ENCODE measurements at regions not wholly inside any gene's neighbourhood (a gene's known extent, or its start where the extent isn't known, plus 50 kb on each side); places are given as distances from the start of the nearest gene placed in this dataset.
"Not testable (repeated sequence)": the region's sequence is repeated elsewhere in the genome, so short reads cannot be mapped to it uniquely, and the experiment has no call there.

- DNase-seq = no peak
Observed at GRCh38 chr2:60230596-60230995, 322.9 kb downstream of the BCL11A start.

DNA sequence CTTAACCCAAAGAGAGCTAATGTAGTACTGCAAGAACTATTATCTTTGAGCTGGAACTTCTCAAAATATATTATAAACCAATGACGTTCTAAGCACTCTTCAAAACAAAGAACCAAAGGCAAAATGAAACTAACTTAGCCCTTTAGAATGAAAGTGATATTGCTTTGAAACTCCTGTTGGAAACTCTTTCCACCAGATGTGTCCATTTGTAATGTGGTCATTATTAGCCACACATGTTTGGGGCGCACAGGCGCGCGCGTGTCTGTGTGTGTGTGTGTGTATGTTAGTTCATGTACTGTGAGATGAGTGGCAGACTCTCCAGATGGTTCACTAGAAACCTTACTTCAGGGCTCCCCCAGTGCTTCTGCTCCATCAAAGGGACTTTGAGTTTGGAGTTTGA, 323.4 kb downstream of the BCL11A start:
- no peak for DNase-seq

- DNase-seq = no peak
Observed at GRCh38 chr2:60226943-60227342, 326.5 kb downstream of the BCL11A start.

- peak; percentile 19 for DNase-seq
Observed at GRCh38 chr2:60226191-60226590, 327.3 kb downstream of the BCL11A start.

DNA sequence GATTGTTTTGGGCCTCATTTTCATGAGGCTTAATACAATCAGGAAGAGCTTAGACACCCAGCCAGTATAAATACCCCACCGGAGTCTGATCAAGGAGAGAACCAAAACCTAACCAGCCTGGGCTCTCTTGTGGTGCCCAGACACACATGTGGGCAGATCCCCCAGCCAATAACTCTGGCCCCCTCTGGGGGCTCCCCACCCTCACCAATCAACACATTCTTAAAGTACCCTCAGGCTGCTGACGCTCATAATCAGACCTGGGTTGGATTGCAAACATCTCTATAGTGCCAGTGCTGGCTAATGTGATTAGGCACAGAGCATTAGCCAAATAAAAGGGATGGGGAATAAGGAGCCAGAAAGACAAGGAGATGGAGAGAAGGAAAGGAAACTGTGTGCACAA, 329.6 kb downstream of the BCL11A start:
- DNase-seq = no peak

GRCh38 chr2:60221098-60221497, 332.4 kb downstream of the BCL11A start:
- DNase-seq = no peak

DNA sequence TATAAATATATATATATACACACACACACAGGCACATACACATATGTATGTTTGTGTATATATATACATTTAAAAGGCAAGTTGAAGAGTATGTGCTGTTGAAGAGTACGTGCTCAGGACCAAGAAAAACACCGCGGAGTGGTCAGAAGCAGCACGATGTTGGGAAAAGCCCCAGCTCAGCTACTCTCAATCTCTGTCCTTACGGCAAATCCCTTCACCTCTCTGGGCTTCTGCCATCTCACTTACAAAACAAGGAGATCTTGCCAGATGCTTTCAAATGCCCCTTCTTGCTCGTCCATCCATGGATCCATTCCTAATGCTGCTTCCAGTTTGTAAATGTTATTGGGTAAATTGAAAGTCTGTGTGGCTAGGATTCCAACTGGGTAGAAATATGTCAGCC, 333.9 kb downstream of the BCL11A start:
- no peak for DNase-seq

- peak; percentile 9 for DNase-seq
Observed at GRCh38 chr2:60216452-60216995, 336.9 kb downstream of the BCL11A start.

GRCh38 chr2:60215386-60215901, 338.0 kb downstream of the BCL11A start:
- no peak for DNase-seq

DNA sequence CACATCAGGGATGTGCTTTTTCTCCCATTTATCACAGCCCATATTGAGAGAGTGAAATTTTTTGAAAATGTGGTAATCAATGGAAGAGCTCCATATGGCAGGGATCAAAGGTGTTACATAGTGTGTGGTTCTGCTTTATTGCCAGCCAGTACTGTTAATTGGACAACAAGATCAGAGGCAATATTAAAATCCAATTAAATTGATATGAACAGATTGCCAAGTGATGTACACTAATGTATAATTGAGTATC, 338.9 kb downstream of the BCL11A start:
- no peak for DNase-seq

- no peak for DNase-seq
Observed at GRCh38 chr2:60213865-60214625, 339.4 kb downstream of the BCL11A start.

DNA sequence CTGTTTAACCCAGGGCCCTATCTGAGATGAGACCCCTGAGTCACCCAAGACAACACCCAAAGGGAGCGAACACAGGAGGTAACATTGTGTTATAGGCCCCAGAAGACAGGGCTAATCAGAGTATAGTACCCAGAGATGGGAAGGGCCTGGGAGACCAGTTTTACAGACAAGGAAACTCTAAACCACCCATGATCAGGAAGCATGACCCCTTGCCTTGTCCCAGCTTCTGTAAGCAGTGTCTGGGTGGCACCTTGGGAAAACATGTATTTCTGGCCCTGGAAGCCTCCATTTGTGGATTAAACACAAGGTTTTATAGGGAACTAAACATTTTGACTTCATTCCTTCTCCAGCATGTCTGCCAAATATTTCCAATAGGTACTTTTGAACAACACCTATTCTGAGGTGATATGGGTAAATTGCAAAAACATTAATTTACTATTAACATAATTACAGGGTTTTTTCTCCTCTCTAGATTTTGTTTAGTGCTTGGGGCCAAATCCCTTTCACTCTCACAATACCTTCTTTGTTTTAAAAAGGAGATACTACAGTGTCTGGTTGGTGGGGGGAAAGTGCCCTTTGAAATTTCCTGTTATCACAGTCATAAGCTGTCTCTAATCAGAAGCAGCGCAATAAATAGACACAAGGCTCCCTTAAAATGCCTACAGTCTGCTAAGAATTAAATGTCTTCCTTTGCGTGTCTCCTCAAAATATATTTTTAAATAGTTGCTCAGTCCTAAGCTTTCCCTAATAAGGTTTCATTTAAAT, 341.1 kb downstream of the BCL11A start:
- DNase-seq = no peak

DNA sequence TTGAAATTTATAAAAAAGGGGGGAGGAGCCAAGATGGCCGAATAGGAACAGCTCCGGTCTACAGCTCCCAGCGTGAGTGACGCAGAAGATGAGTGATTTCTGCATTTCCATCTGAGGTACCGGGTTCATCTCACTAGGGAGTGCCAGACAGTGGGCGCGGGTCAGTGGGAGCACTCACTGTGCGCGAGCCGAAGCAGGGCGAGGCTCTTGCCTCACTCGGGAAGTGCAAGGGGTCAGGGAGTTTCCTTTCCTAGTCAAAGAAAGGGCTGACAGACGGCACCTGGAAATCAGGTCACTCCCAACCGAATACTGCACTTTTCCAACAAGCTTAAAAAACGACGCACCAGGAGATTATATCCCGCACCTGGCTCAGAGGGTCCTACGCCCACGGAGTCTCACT, 364.4 kb downstream of the BCL11A start:
- DNase-seq = not testable (repeated sequence)

DNA sequence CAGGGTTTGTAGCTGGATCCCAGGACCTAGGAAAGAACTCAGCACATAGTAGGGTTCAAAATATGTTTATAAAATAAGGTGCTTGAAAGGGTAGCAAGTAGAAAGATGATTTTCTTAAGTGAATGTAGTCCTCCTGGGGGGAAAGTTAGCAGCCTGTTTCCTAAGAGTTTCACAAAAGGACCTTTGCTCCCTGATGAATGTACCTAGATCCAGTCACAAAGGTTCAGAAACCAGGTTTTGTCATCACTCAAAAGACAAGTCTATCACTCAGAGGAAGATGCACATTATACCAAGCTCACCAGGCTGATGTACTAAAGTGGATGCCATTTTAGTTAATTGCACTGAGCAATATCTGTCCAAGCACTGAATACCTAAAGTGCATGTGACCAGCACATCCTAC, 378.2 kb downstream of the BCL11A start:
- DNase-seq = no peak

DNA sequence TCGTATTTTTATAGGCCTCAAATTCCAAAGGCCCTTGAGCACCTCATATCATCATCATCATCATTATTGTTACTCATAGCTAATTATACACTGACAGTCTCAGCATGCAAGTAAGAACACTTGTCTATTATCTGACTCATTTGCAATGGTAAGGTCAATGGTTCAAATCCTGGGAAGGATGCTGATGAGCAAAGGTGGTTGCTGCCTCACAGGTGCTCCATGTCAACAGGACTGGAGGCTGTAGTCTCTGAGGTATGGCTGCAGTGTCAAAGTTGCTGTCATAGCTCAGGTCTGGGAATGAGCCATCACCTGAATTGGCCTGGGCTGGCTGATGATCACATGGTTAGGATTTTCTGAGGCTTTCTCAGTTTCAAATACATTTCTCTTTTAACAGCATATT, 379.3 kb downstream of the BCL11A start:
- DNase-seq = no peak

DNA sequence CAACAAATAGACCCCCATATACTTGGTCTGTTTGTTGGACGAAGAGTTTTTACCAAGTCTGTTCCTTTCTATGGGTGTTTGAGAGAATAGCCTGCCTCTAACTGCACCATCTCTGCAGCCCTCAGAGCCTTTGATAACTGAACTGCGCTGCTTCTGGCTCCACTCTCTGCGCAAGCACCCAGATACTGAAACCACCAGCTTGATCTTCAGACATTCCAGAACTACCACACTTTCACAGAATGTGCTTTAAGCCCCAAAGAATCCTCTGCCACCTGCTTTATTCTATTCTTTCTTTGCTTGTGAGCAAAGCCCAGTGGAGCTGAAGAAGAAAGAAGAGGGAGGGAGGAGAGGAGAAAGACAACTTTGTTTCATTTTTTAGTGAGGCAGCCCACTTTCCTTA, 380.7 kb downstream of the BCL11A start:
- DNase-seq = no peak

- no peak for DNase-seq
Observed at GRCh38 chr2:60170272-60170671, 383.2 kb downstream of the BCL11A start.

- no peak for DNase-seq
Observed at GRCh38 chr2:60168247-60168646, 385.2 kb downstream of the BCL11A start.

DNA sequence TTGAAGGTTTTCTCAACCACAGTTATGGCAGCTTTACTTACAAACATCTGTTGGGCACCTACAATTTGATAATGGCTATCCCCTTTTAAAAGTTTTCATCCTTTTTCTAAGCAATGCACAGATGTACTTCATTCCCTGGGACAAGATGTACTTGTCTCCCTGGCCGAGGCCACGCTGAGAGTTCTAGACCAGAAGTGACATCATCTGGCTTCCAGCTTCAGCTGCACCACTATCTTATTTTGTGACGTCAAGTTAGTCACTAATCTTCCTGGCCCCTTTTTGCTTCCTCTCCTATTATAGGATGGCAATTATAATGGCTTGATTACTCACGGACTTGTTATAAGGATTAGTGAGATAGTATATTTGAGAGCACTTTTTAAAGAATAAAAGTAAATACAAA, 386.4 kb downstream of the BCL11A start:
- DNase-seq = no peak

GRCh38 chr2:60163691-60164090, 389.8 kb downstream of the BCL11A start:
- no peak for DNase-seq

- peak; percentile 24 for DNase-seq
Observed at GRCh38 chr2:60159519-60159918, 393.9 kb downstream of the BCL11A start.

GRCh38 chr2:60158262-60158661, 395.2 kb downstream of the BCL11A start:
- no peak for DNase-seq

GRCh38 chr2:60157283-60157682, 396.2 kb downstream of the BCL11A start:
- no peak for DNase-seq

- no peak for DNase-seq
Observed at GRCh38 chr2:60154142-60154541, 399.3 kb downstream of the BCL11A start.

Measured in hematopoietic multipotent progenitor cell treated with erythropoietin and hydrocortisone succinate and interleukin-3 and kit ligand, for 4 days (in vitro differentiated cells).